Right lobe of liver (tissue), 6 donors: ENCODE measurements at regions not wholly inside any gene's neighbourhood (a gene's known extent, or its start where the extent isn't known, plus 50 kb on each side); places are given as distances from the start of the nearest gene placed in this dataset.

Source experiments
- ATAC-seq, 4 donors: fragments of 200-7000 bp; cut with Tn5 transposase; one replicate each; pipeline ENCODE4 v1.9.1; 2020; ENCODE audit warnings: mild to moderate bottlenecking in 4 of 4, moderate library complexity in 4 of 4
- DNase-seq, 3 donors: peaks; one replicate each; pipeline ENCODE4 v3.0.0-alpha.2; 2020
- H3K27ac ChIP-seq, 3 donors: fragments of 200-600 bp; one replicate each; pipeline ENCODE4 v1.8.0; 2022
- H3K27me3 ChIP-seq, 2 donors: fragments of 200-600 bp; one replicate each; pipeline ENCODE4 v1.8.0; 2022
- H3K36me3 ChIP-seq, 4 donors: fragments of 200-600 bp; sonication (generic) in 1 of 4; one replicate each; pipeline versions ENCODE4 v1.5.1 to v1.8.0; 2017 to 2022; ENCODE audit warnings: control low read depth in 1 of 4
- H3K4me1 ChIP-seq, 4 donors: fragments of 200-600 bp; sonication (generic) in 1 of 4; one replicate each; pipeline versions ENCODE4 v1.5.1 to v1.8.0; 2017 to 2022; ENCODE audit warnings: control low read depth in 1 of 4
- H3K4me3 ChIP-seq, 3 donors: fragments of 200-600 bp; one replicate each; pipeline ENCODE4 v1.8.0; 2022
- H3K9me3 ChIP-seq, 4 donors: fragments of 200-600 bp; sonication (generic) in 1 of 4; one replicate each; pipeline versions ENCODE4 v1.5.1 to v1.8.0; 2017 to 2022; ENCODE audit warnings: control low read depth in 1 of 4
- CTCF ChIP-seq, 4 donors: fragments of 200-600 bp in 3 of 4; fragments of 450-650 bp in 1 of 4; IDR thresholded peaks; one replicate each; pipeline versions ENCODE4 v1.5.1 to v1.8.0; 2016 to 2022; ENCODE audit warnings: antibody characterized with exemption in 4 of 4, mild to moderate bottlenecking in 2 of 4
- POLR2A ChIP-seq: fragments of 450-650 bp; IDR thresholded peaks from one replicate; pipeline ENCODE4 v1.6.1; 2017; ENCODE audit warnings: antibody characterized with exemption, mild to moderate bottlenecking
- WGBS: methylation state at CpG from one replicate; pipeline ENCODE4 v1.1.6; 2018; ENCODE audit warnings: low coverage, low lambda C conversion rate; ENCODE audit not compliant: insufficient coverage; ENCODE audit errors: missing lambda C conversion rate; 5-methylcytosine and 5-hydroxymethylcytosine counted together
- intact Hi-C, 2 donors: fragments of 100-400 bp; cut with DNase I; formaldehyde crosslinking; loops; one replicate each; pipeline versions ENCODE4 v1.11.2 to v1.14.1; 2022
- donor health status: DM: no; HTN: yes; CAD: no.
- donor health status: DM: no; HTN: no; CAD: no.
- donor health status: DM: no; HTN: no; CAD: no.
- donor health status: DM: no; HTN: yes; CAD: no.
- donor health status: DM: no; HTN: yes; CAD: no.

- H3K27ac ChIP-seq, result no peak overlapping the region
- TF ChIP-seq CTCF (IDR thresholded peaks at IDR 0.05), result no peak
- TF ChIP-seq POLR2A, result no peak
- peaks cover 0 to 4% (median 0%) of the 10 kb centered on the region in 4 donors for H3K4me1 ChIP-seq
- WGBS, result 67% methylated on average over 1 of the region's 1 CpG
- no peaks in the 10 kb centered on the region for H3K27me3 ChIP-seq
- H3K4me3 ChIP-seq, result no peak overlapping the region
- intact Hi-C loops, result no loop called here
- ATAC-seq (no peak), DNase-seq (no peak)
- H3K9me3 ChIP-seq, result no peaks in the 10 kb centered on the region
- H3K36me3 ChIP-seq, result no peaks in the 10 kb centered on the region
These were observed 265.9 kb upstream of the SUCLG2 start for GRCh38 chr3:67920311-67920710.

GRCh38 chr3:67916353-67916752 lies 261.9 kb upstream of the SUCLG2 start:
- Histone ChIP-seq H3K4me3 (no peak overlapping the region), H3K9me3 (no peaks in the 10 kb centered on the region), H3K27ac (no peak overlapping the region), H3K36me3 (no peaks in the 10 kb centered on the region), H3K4me1 (no peaks in the 10 kb centered on the region), H3K27me3 (no peaks in the 10 kb centered on the region)
- DNase-seq (no peak), ATAC-seq (no peak)
- intact Hi-C loops, result no loop called here
- TF ChIP-seq POLR2A (no peak), CTCF (IDR thresholded peaks at IDR 0.05) (no peak)
- WGBS, result 92% methylated on average over 2 of the region's 5 CpGs

- DNase-seq (no peak), ATAC-seq (no peak)
- Histone ChIP-seq H3K27me3 (no peaks in the 10 kb centered on the region), H3K4me3 (no peak overlapping the region), H3K9me3 (no peaks in the 10 kb centered on the region), H3K27ac (no peak overlapping the region), H3K4me1 (no peaks in the 10 kb centered on the region), H3K36me3 (no peaks in the 10 kb centered on the region)
- 75% methylated on average over 1 of the region's 1 CpG for WGBS
- intact Hi-C loops, result no loop called here
- TF ChIP-seq CTCF (IDR thresholded peaks at IDR 0.05) (no peak), POLR2A (no peak)
These were observed 253.3 kb upstream of the SUCLG2 start for GRCh38 chr3:67907735-67908134.

- DNase-seq (no peak), ATAC-seq (no peak)
- 66% methylated on average over 4 of the region's 4 CpGs for WGBS
- no peaks in the 10 kb centered on the region for H3K27me3 ChIP-seq
- no peaks in the 10 kb centered on the region for H3K9me3 ChIP-seq
- no peaks in the 10 kb centered on the region for H3K36me3 ChIP-seq
- TF ChIP-seq CTCF (IDR thresholded peaks at IDR 0.05) (no peak), POLR2A (no peak)
- H3K4me1 ChIP-seq, result no peaks in the 10 kb centered on the region
- H3K27ac ChIP-seq, result no peak overlapping the region
- H3K4me3 ChIP-seq, result no peak overlapping the region
- intact Hi-C loops, result no loop called here
These were observed 251.8 kb upstream of the SUCLG2 start for GRCh38 chr3:67906261-67906660.

GRCh38 chr3:67901681-67902080 lies 247.3 kb upstream of the SUCLG2 start:
- intact Hi-C loops, result no loop called here
- H3K4me1 ChIP-seq, result no peaks in the 10 kb centered on the region
- no peak overlapping the region for H3K4me3 ChIP-seq
- H3K9me3 ChIP-seq, result no peaks in the 10 kb centered on the region
- ATAC-seq (peak; percentile 38 to 66 (median 46)), DNase-seq (no peak)
- 78% methylated on average over 1 of the region's 1 CpG for WGBS
- H3K27me3 ChIP-seq, result no peaks in the 10 kb centered on the region
- no peak overlapping the region for H3K27ac ChIP-seq
- no peak for TF ChIP-seq POLR2A
- TF ChIP-seq CTCF (IDR thresholded peaks at IDR 0.05), result peak; percentile 9 to 60 (median 39)
- no peaks in the 10 kb centered on the region for H3K36me3 ChIP-seq
